ENCODE measurements at regions not wholly inside any gene's neighbourhood (a gene's known extent, or its start where the extent isn't known, plus 50 kb on each side); places are given as distances from the start of the nearest gene placed in this dataset.

- WGBS, 2 experiments (ENCODE audit: insufficient coverage in 2 of 2), result 100% methylated on average over 1 of the region's 2 CpGs
- Histone ChIP-seq H3K9me3 (ENCODE audit: control insufficient read depth, low read length) (no peaks in the 10 kb centered on the region), H3K4me3 (ENCODE audit: extremely low read depth, insufficient read depth, low read length, poor library complexity, severe bottlenecking) (no peak overlapping the region), H3K27ac (ENCODE audit: low read depth, low read length, severe bottlenecking) (no peak overlapping the region), H3K4me1 (ENCODE audit: control insufficient read depth, insufficient read depth, low read length, poor library complexity, severe bottlenecking) (peaks cover 3% of the 10 kb centered on the region), H3K36me3 (ENCODE audit: control insufficient read depth, insufficient read depth, low read length) (no peaks in the 10 kb centered on the region)
These were observed 213.6 kb upstream of the FAM98A start for GRCh38 chr2:33812707-33813106.

- Histone ChIP-seq H3K27ac (ENCODE audit: low read depth, low read length, severe bottlenecking) (no peak overlapping the region), H3K36me3 (ENCODE audit: control insufficient read depth, insufficient read depth, low read length) (no peaks in the 10 kb centered on the region), H3K4me3 (ENCODE audit: extremely low read depth, insufficient read depth, low read length, poor library complexity, severe bottlenecking) (no peak overlapping the region), H3K9me3 (ENCODE audit: control insufficient read depth, low read length) (no peaks in the 10 kb centered on the region), H3K4me1 (ENCODE audit: control insufficient read depth, insufficient read depth, low read length, poor library complexity, severe bottlenecking) (peaks cover 3% of the 10 kb centered on the region)
- 82 to 89% methylated on average over 3 of the region's 9 CpGs for WGBS, 2 experiments (ENCODE audit: insufficient coverage in 2 of 2)
These were observed 211.1 kb upstream of the FAM98A start for GRCh38 chr2:33810046-33810835.

GRCh38 chr2:33806041-33806440 lies 206.9 kb upstream of the FAM98A start:
- H3K9me3 ChIP-seq (ENCODE audit: control insufficient read depth, low read length), result no peaks in the 10 kb centered on the region
- no peaks in the 10 kb centered on the region for H3K36me3 ChIP-seq (ENCODE audit: control insufficient read depth, insufficient read depth, low read length)
- whole genome bisulfite sequencing, 2 experiments (ENCODE audit: insufficient coverage in 2 of 2), result 93% methylated on average over 6 of the region's 6 CpGs
- H3K4me1 ChIP-seq (ENCODE audit: control insufficient read depth, insufficient read depth, low read length, poor library complexity, severe bottlenecking), result no peaks in the 10 kb centered on the region
- no peak overlapping the region for H3K27ac ChIP-seq (ENCODE audit: low read depth, low read length, severe bottlenecking)
- H3K4me3 ChIP-seq (ENCODE audit: extremely low read depth, insufficient read depth, low read length, poor library complexity, severe bottlenecking), result no peak overlapping the region

- no peaks in the 10 kb centered on the region for H3K36me3 ChIP-seq (ENCODE audit: control insufficient read depth, insufficient read depth, low read length)
- no peaks in the 10 kb centered on the region for H3K4me1 ChIP-seq (ENCODE audit: control insufficient read depth, insufficient read depth, low read length, poor library complexity, severe bottlenecking)
- no peaks in the 10 kb centered on the region for H3K9me3 ChIP-seq (ENCODE audit: control insufficient read depth, low read length)
- H3K4me3 ChIP-seq (ENCODE audit: extremely low read depth, insufficient read depth, low read length, poor library complexity, severe bottlenecking), result no peak overlapping the region
- no peak overlapping the region for H3K27ac ChIP-seq (ENCODE audit: low read depth, low read length, severe bottlenecking)
These were observed 205.1 kb upstream of the FAM98A start for GRCh38 chr2:33804155-33804554.

- no peaks in the 10 kb centered on the region for H3K4me1 ChIP-seq (ENCODE audit: control insufficient read depth, insufficient read depth, low read length, poor library complexity, severe bottlenecking)
- 93 to 100% methylated on average over 1 to 2 of the region's 2 CpGs for WGBS, 2 experiments (ENCODE audit: insufficient coverage in 2 of 2)
These were observed 197.4 kb upstream of the FAM98A start for GRCh38 chr2:33796511-33796910.

GRCh38 chr2:33791625-33792024 lies 192.5 kb upstream of the FAM98A start:
- WGBS, 2 experiments (ENCODE audit: insufficient coverage in 2 of 2), result 91 to 92% methylated on average over 1 to 2 of the region's 3 CpGs
- no peaks in the 10 kb centered on the region for H3K36me3 ChIP-seq (ENCODE audit: control insufficient read depth, insufficient read depth, low read length)
- no peaks in the 10 kb centered on the region for H3K4me1 ChIP-seq (ENCODE audit: control insufficient read depth, insufficient read depth, low read length, poor library complexity, severe bottlenecking)
- H3K4me3 ChIP-seq (ENCODE audit: extremely low read depth, insufficient read depth, low read length, poor library complexity, severe bottlenecking), result no peak overlapping the region
- H3K9me3 ChIP-seq (ENCODE audit: control insufficient read depth, low read length), result no peaks in the 10 kb centered on the region
- no peak overlapping the region for H3K27ac ChIP-seq (ENCODE audit: low read depth, low read length, severe bottlenecking)

More at GRCh38 chr2:33796511-33796910, 197.4 kb upstream of the FAM98A start:
- Histone ChIP-seq H3K27ac (ENCODE audit: low read depth, low read length, severe bottlenecking) (no peak overlapping the region), H3K9me3 (ENCODE audit: control insufficient read depth, low read length) (no peaks in the 10 kb centered on the region), H3K36me3 (ENCODE audit: control insufficient read depth, insufficient read depth, low read length) (no peaks in the 10 kb centered on the region), H3K4me3 (ENCODE audit: extremely low read depth, insufficient read depth, low read length, poor library complexity, severe bottlenecking) (no peak overlapping the region)

GRCh38 chr2:33788044-33788443 lies 188.9 kb upstream of the FAM98A start:
- Histone ChIP-seq H3K36me3 (ENCODE audit: control insufficient read depth, insufficient read depth, low read length) (no peaks in the 10 kb centered on the region), H3K4me3 (ENCODE audit: extremely low read depth, insufficient read depth, low read length, poor library complexity, severe bottlenecking) (no peak overlapping the region), H3K4me1 (ENCODE audit: control insufficient read depth, insufficient read depth, low read length, poor library complexity, severe bottlenecking) (no peaks in the 10 kb centered on the region), H3K27ac (ENCODE audit: low read depth, low read length, severe bottlenecking) (no peak overlapping the region), H3K9me3 (ENCODE audit: control insufficient read depth, low read length) (no peaks in the 10 kb centered on the region)
- WGBS, 2 experiments (ENCODE audit: insufficient coverage in 2 of 2), result no CpG with 5 or more reads among the region's 1 CpG

GRCh38 chr2:33786881-33787280 lies 187.8 kb upstream of the FAM98A start:
- no peak overlapping the region for H3K4me3 ChIP-seq (ENCODE audit: extremely low read depth, insufficient read depth, low read length, poor library complexity, severe bottlenecking)
- H3K4me1 ChIP-seq (ENCODE audit: control insufficient read depth, insufficient read depth, low read length, poor library complexity, severe bottlenecking), result no peaks in the 10 kb centered on the region
- H3K27ac ChIP-seq (ENCODE audit: low read depth, low read length, severe bottlenecking), result no peak overlapping the region
- H3K36me3 ChIP-seq (ENCODE audit: control insufficient read depth, insufficient read depth, low read length), result no peaks in the 10 kb centered on the region
- WGBS, 2 experiments (ENCODE audit: insufficient coverage in 2 of 2), result 80% methylated on average over 1 of the region's 5 CpGs
- H3K9me3 ChIP-seq (ENCODE audit: control insufficient read depth, low read length), result no peaks in the 10 kb centered on the region

- no peaks in the 10 kb centered on the region for H3K4me1 ChIP-seq (ENCODE audit: control insufficient read depth, insufficient read depth, low read length, poor library complexity, severe bottlenecking)
- WGBS, 2 experiments (ENCODE audit: insufficient coverage in 2 of 2), result 100% methylated on average over 1 of the region's 4 CpGs; no CpG with 5 or more reads in 1 of the 2 experiments
- no peak overlapping the region for H3K4me3 ChIP-seq (ENCODE audit: extremely low read depth, insufficient read depth, low read length, poor library complexity, severe bottlenecking)
- no peaks in the 10 kb centered on the region for H3K9me3 ChIP-seq (ENCODE audit: control insufficient read depth, low read length)
- H3K27ac ChIP-seq (ENCODE audit: low read depth, low read length, severe bottlenecking), result no peak overlapping the region
- no peaks in the 10 kb centered on the region for H3K36me3 ChIP-seq (ENCODE audit: control insufficient read depth, insufficient read depth, low read length)
These were observed 186.4 kb upstream of the FAM98A start for GRCh38 chr2:33785201-33786106.

- Histone ChIP-seq H3K4me1 (ENCODE audit: control insufficient read depth, insufficient read depth, low read length, poor library complexity, severe bottlenecking) (no peaks in the 10 kb centered on the region), H3K9me3 (ENCODE audit: control insufficient read depth, low read length) (no peaks in the 10 kb centered on the region), H3K4me3 (ENCODE audit: extremely low read depth, insufficient read depth, low read length, poor library complexity, severe bottlenecking) (no peak overlapping the region), H3K27ac (ENCODE audit: low read depth, low read length, severe bottlenecking) (no peak overlapping the region), H3K36me3 (ENCODE audit: control insufficient read depth, insufficient read depth, low read length) (no peaks in the 10 kb centered on the region)
- 90 to 94% methylated on average over 2 of the region's 2 CpGs for WGBS, 2 experiments (ENCODE audit: insufficient coverage in 2 of 2)
These were observed 185.4 kb upstream of the FAM98A start for GRCh38 chr2:33784488-33784887.
